Naive thymus-derived CD4-positive, alpha-beta T cell (primary cell): ENCODE measurements at regions not wholly inside any gene's neighbourhood (a gene's known extent, or its start where the extent isn't known, plus 50 kb on each side); places are given as distances from the start of the nearest gene placed in this dataset.

Experiments used
- ATAC-seq: fragments of 150-1000 bp; cut with Tn5 transposase; 2 replicates; pipeline ENCODE4 v1.10.0; 2021; ENCODE audit warnings: mild to moderate bottlenecking, moderate library complexity
- CTCF ChIA-PET: fragments of 350-600 bp; sonication (Branson Sonifier 250); formaldehyde crosslinking; loops from one replicate; lab custom pipeline; 2021; ENCODE audit warnings: antibody characterized with exemption; lab: Charles Lee
- POLR2A ChIA-PET: fragments of 350-600 bp; sonication (Branson Sonifier 250); formaldehyde crosslinking; loops from one replicate; lab custom pipeline; 2021; ENCODE audit warnings: antibody characterized with exemption, inconsistent platforms; lab: Charles Lee
- DNase-seq, 9 donors: peaks; one replicate each; pipeline versions ENCODE4 v3.0.0 to v3.0.0-alpha.2; 2020 to 2022; ENCODE audit warnings: mixed read lengths in 1 of 9
- H3K27ac ChIP-seq: one replicate; pipeline ENCODE4 v1.7.0; 2013; ENCODE audit warnings: mild to moderate bottlenecking, low read depth, low read length, moderate library complexity
- H3K27me3 ChIP-seq, 2 donors: one replicate each; pipeline ENCODE4 v1.7.0; 2013; ENCODE audit warnings: low read length in 2 of 2, mild to moderate bottlenecking in 2 of 2, moderate library complexity in 2 of 2; ENCODE audit not compliant: control insufficient read depth in 2 of 2, insufficient read depth in 2 of 2
- H3K36me3 ChIP-seq, 3 experiments: 1 replicate in 2 of 3; 2 replicates in 1 of 3; pipeline ENCODE4 v1.7.0; 2013; ENCODE audit warnings: low read length in 3 of 3, mild to moderate bottlenecking in 3 of 3, moderate library complexity in 1 of 3; ENCODE audit not compliant: insufficient read depth in 3 of 3, control insufficient read depth in 2 of 3
- H3K4me1 ChIP-seq, 2 donors: one replicate each; pipeline ENCODE4 v1.7.0; 2013; ENCODE audit warnings: low read length in 2 of 2, mild to moderate bottlenecking in 2 of 2, moderate library complexity in 1 of 2; ENCODE audit not compliant: control insufficient read depth in 2 of 2, insufficient read depth in 2 of 2
- H3K4me3 ChIP-seq: 2 replicates; pipeline ENCODE4 v1.7.0; 2013; ENCODE audit warnings: mild to moderate bottlenecking, low read length
- H3K9me3 ChIP-seq, 3 experiments: 1 replicate in 2 of 3; 2 replicates in 1 of 3; pipeline ENCODE4 v1.7.0; 2013; ENCODE audit warnings: low read length in 3 of 3; ENCODE audit not compliant: control insufficient read depth in 2 of 3
- H3K27ac Mint-ChIP-seq, 9 donors: one replicate each; pipeline ENCODE4 v1.8.0; 2020 to 2022; ENCODE audit warnings: mixed read lengths in 9 of 9, mild to moderate bottlenecking in 8 of 9, moderate library complexity in 5 of 9, inconsistent platforms in 2 of 9
- H3K27me3 Mint-ChIP-seq, 5 donors: one replicate each; pipeline ENCODE4 v1.8.0; 2021 to 2022; ENCODE audit warnings: mixed read lengths in 5 of 5, mild to moderate bottlenecking in 1 of 5
- H3K36me3 Mint-ChIP-seq, 5 donors: one replicate each; pipeline ENCODE4 v1.8.0; 2020 to 2022; ENCODE audit warnings: mixed read lengths in 5 of 5, mild to moderate bottlenecking in 3 of 5, inconsistent platforms in 1 of 5
- H3K4me1 Mint-ChIP-seq, 7 donors: one replicate each; pipeline ENCODE4 v1.8.0; 2020 to 2022; ENCODE audit warnings: mixed read lengths in 7 of 7, mild to moderate bottlenecking in 3 of 7, inconsistent platforms in 1 of 7
- H3K4me3 Mint-ChIP-seq, 10 donors: one replicate each; pipeline ENCODE4 v1.8.0; 2020 to 2022; ENCODE audit warnings: mild to moderate bottlenecking in 10 of 10, mixed read lengths in 10 of 10, moderate library complexity in 6 of 10, inconsistent platforms in 2 of 10
- H3K9me3 Mint-ChIP-seq, 11 donors: one replicate each; pipeline ENCODE4 v1.8.0; 2020 to 2022; ENCODE audit warnings: mixed read lengths in 11 of 11, mild to moderate bottlenecking in 4 of 11, inconsistent platforms in 1 of 11, moderate library complexity in 1 of 11
- intact Hi-C, 2 donors: fragments of 100-400 bp; cut with micrococcal nuclease; formaldehyde crosslinking; loops; one replicate each; pipeline ENCODE4 v1.15.1; 2023

DNA sequence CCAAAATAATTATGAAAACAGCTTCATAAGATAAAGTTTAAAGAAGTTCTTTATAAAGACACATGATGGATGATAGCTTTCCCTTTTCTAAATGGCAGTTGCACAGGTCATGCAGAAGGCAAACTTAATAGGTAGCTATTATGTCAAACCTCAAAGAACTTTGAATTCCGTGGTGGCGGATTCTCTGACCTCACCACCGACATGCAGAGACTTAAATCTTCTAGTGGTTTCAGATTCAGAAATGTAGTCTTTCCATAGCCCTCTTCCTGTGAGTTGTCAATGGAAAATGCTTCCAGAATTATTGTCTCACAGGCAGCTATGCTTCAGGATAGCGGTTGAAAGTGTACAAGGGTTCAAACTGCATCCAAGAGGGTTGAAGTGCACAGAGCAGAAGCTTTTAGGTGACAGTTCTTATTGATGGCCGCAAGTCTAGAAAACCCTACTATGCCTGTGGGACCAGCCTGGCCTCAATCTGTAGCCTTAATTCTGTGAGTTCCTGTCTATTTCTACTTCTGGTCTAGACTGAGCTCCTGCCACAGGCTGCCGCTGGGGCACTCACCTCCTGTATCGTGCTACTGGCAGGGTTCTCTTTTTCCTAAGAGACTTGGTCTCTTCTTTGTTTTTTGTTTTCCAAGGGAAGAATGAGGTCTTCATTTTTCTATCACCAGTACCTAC, 117.0 kb upstream of the ERRFI1 start:
- Histone ChIP-seq H3K36me3 (no peaks in the 10 kb centered on the region), H3K4me1 (peaks cover 5 to 10% of the 10 kb centered on the region in 2 donors), H3K27me3 (no peaks in the 10 kb centered on the region), H3K4me3 (no peak overlapping the region), H3K27ac (no peak overlapping the region), H3K9me3 (no peaks in the 10 kb centered on the region)
- POLR2A ChIA-PET = interaction anchor here (0.6 kb wide), 1 partner anchor 11 kb away, joined by 3 read pairs; no protein-coding TSS in a partner anchor
- Mint-ChIP-seq H3K4me1 (peaks cover 14 to 30% (median 21%) of the 10 kb centered on the region in 7 donors), H3K36me3 (peaks cover 0 to 2% (median 0%) of the 10 kb centered on the region in 5 donors), H3K4me3 (no peak overlapping the region), H3K27ac (no peak overlapping the region), H3K27me3 (peaks cover 5 to 25% (median 15%) of the 10 kb centered on the region in 5 donors), H3K9me3 (peaks cover 0 to 2% (median 0%) of the 10 kb centered on the region in 11 donors)
- ATAC-seq (no peak), DNase-seq (no peak)
- intact Hi-C loops = no loop called here
- CTCF ChIA-PET = no interaction called here

DNA sequence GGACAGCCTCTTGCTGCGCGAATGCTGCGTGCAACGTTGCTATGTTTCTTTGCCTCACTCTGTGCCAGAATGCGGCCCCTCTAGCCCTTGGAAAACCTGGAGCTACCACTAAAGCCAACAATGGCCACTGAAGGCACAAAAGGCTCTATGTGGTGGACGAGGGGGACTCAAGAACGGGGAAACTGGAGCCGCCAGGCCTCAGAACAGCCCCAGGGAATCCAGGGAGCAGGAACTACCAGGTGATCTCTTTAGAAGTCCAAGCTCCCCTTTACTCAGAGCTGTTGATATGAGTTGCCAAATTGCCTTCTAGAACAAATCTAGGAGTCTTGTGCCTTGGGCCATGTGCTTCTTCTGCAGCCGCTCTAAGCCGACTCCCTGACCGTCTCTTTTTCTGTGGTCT, 113.8 kb upstream of the ERRFI1 start:
- DNase-seq = no peak
- H3K27me3 Mint-ChIP-seq = peaks cover 9 to 36% (median 19%) of the 10 kb centered on the region in 5 donors
- H3K4me1 Mint-ChIP-seq = peaks cover 0 to 10% (median 8%) of the 10 kb centered on the region in 7 donors
- ATAC-seq = no peak
- POLR2A ChIA-PET = no interaction called here
- peak overlapping the region in 1 of 9 donors; percentile 46 for H3K27ac Mint-ChIP-seq
- H3K4me3 ChIP-seq = no peak overlapping the region
- no peak overlapping the region for H3K27ac ChIP-seq
- intact Hi-C loops = no loop called here
- H3K4me3 Mint-ChIP-seq = no peak overlapping the region
- H3K9me3 ChIP-seq = no peaks in the 10 kb centered on the region
- peaks cover 0 to 3% (median 0%) of the 10 kb centered on the region in 5 donors for H3K36me3 Mint-ChIP-seq
- H3K9me3 Mint-ChIP-seq = peaks cover 0 to 2% (median 0%) of the 10 kb centered on the region in 11 donors
- H3K27me3 ChIP-seq = no peaks in the 10 kb centered on the region
- CTCF ChIA-PET = no interaction called here
- H3K4me1 ChIP-seq = no peaks in the 10 kb centered on the region
- H3K36me3 ChIP-seq = no peaks in the 10 kb centered on the region

- Histone ChIP-seq H3K27me3 (no peaks in the 10 kb centered on the region), H3K36me3 (no peaks in the 10 kb centered on the region), H3K9me3 (no peaks in the 10 kb centered on the region), H3K4me1 (no peaks in the 10 kb centered on the region), H3K27ac (no peak overlapping the region), H3K4me3 (no peak overlapping the region)
- Mint-ChIP-seq H3K27me3 (peaks cover 9 to 41% (median 19%) of the 10 kb centered on the region in 5 donors), H3K4me3 (no peak overlapping the region), H3K36me3 (peaks cover 0 to 3% (median 0%) of the 10 kb centered on the region in 5 donors), H3K9me3 (peaks cover 0 to 2% (median 0%) of the 10 kb centered on the region in 11 donors), H3K4me1 (peaks cover 0 to 6% (median 5%) of the 10 kb centered on the region in 7 donors), H3K27ac (no peak overlapping the region)
- ATAC-seq = no peak
- no peak for DNase-seq
- ChIA-PET CTCF (no interaction called here), POLR2A (no interaction called here)
- intact Hi-C loops = no loop called here
Measured at GRCh38 chr1:8139383-8139782, 113.3 kb upstream of the ERRFI1 start.

- Mint-ChIP-seq H3K9me3 (peaks cover 0 to 2% (median 0%) of the 10 kb centered on the region in 11 donors), H3K4me3 (no peak overlapping the region), H3K27me3 (peaks cover 5 to 42% (median 16%) of the 10 kb centered on the region in 5 donors), H3K36me3 (peaks cover 0 to 3% (median 0%) of the 10 kb centered on the region in 5 donors), H3K27ac (no peak overlapping the region), H3K4me1 (peaks cover 0 to 4% (median 0%) of the 10 kb centered on the region in 7 donors)
- no peak overlapping the region for H3K4me3 ChIP-seq
- no peaks in the 10 kb centered on the region for H3K4me1 ChIP-seq
- intact Hi-C loops = no loop called here
- H3K27ac ChIP-seq = no peak overlapping the region
- H3K9me3 ChIP-seq = no peaks in the 10 kb centered on the region
- CTCF ChIA-PET = interaction anchor here (0.6 kb wide), 1 partner anchor 108 kb away, joined by 3 read pairs; no protein-coding TSS in a partner anchor
- DNase-seq (no peak), ATAC-seq (no peak)
- H3K36me3 ChIP-seq = no peaks in the 10 kb centered on the region
- H3K27me3 ChIP-seq = no peaks in the 10 kb centered on the region
- POLR2A ChIA-PET = no interaction called here
Measured at GRCh38 chr1:8138673-8139072, 112.6 kb upstream of the ERRFI1 start.

- Histone ChIP-seq H3K4me1 (no peaks in the 10 kb centered on the region), H3K27ac (no peak overlapping the region), H3K9me3 (no peaks in the 10 kb centered on the region), H3K27me3 (no peaks in the 10 kb centered on the region), H3K4me3 (no peak overlapping the region), H3K36me3 (no peaks in the 10 kb centered on the region)
- Mint-ChIP-seq H3K27ac (peak overlapping the region in 1 of 9 donors; percentile 26), H3K4me1 (peaks cover 0 to 4% (median 0%) of the 10 kb centered on the region in 7 donors), H3K9me3 (peaks cover 0 to 2% (median 0%) of the 10 kb centered on the region in 11 donors), H3K36me3 (peaks cover 0 to 3% (median 0%) of the 10 kb centered on the region in 5 donors), H3K27me3 (peaks cover 5 to 47% (median 16%) of the 10 kb centered on the region in 5 donors), H3K4me3 (no peak overlapping the region)
- ChIA-PET CTCF (interaction anchor here (0.6 kb wide), 1 partner anchor 107 kb away, joined by 3 read pairs; no protein-coding TSS in a partner anchor), POLR2A (no interaction called here)
- ATAC-seq (no peak), DNase-seq (no peak)
- intact Hi-C loops = no loop called here
Measured at GRCh38 chr1:8137481-8138244, 111.6 kb upstream of the ERRFI1 start.

DNA sequence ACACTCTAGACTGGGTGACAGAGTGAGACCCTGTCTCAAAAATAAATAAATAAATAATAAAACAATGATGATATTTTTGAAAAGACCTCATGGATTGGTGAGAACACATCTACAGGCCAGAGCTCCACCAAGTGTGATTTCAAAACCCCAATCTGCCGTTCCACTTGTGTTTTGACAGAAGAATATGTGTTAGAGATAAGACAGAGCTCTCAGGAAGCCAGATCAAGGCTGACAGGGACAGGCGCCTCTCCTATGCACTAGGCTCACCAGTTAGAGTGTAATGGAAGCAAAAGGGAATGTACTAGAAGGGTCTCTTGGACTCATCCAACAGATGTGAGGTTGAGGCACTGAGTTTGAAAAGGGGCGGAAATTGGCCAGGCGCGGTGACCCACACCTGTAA, 110.7 kb upstream of the ERRFI1 start:
- intact Hi-C loops = no loop called here
- POLR2A ChIA-PET = no interaction called here
- Mint-ChIP-seq H3K27me3 (peaks cover 5 to 53% (median 16%) of the 10 kb centered on the region in 5 donors), H3K27ac (peak overlapping the region in 2 of 9 donors; percentile 53 to 87), H3K4me1 (peaks cover 0 to 4% (median 0%) of the 10 kb centered on the region in 7 donors), H3K9me3 (peaks cover 0 to 2% (median 0%) of the 10 kb centered on the region in 11 donors), H3K36me3 (peaks cover 0 to 3% (median 0%) of the 10 kb centered on the region in 5 donors), H3K4me3 (no peak overlapping the region)
- no peak for ATAC-seq
- no peak overlapping the region for H3K27ac ChIP-seq
- no peak for DNase-seq
- H3K4me1 ChIP-seq = no peaks in the 10 kb centered on the region
- H3K36me3 ChIP-seq = no peaks in the 10 kb centered on the region
- CTCF ChIA-PET = no interaction called here
- H3K9me3 ChIP-seq = no peaks in the 10 kb centered on the region
- no peak overlapping the region for H3K4me3 ChIP-seq
- H3K27me3 ChIP-seq = no peaks in the 10 kb centered on the region
